Ishikawa (cell line): ENCODE measurements at regions not wholly inside any gene's neighbourhood (a gene's known extent, or its start where the extent isn't known, plus 50 kb on each side); places are given as distances from the start of the nearest gene placed in this dataset.

ENCODE experiments used
- CEBPB ChIP-seq: IDR thresholded peaks from 2 replicates; pipeline ENCODE4 v1.6.1; 2012
- CREB1 ChIP-seq: IDR thresholded peaks from 2 replicates; pipeline ENCODE4 v1.6.1; 2012; ENCODE audit warnings: low read depth
- EGR1 ChIP-seq: IDR thresholded peaks from 2 replicates; pipeline ENCODE4 v1.6.1; 2012
- EP300 ChIP-seq: IDR thresholded peaks from 2 replicates; pipeline ENCODE4 v1.6.1; 2012; ENCODE audit warnings: borderline replicate concordance
- FOXM1 ChIP-seq: IDR thresholded peaks from 2 replicates; pipeline ENCODE4 v1.6.1; 2012; ENCODE audit warnings: low read depth, borderline replicate concordance
- NFIC ChIP-seq: IDR thresholded peaks from 2 replicates; pipeline ENCODE4 v1.6.1; 2012
- RAD21 ChIP-seq: IDR thresholded peaks from 2 replicates; pipeline ENCODE4 v1.6.1; 2012; ENCODE audit warnings: low read depth
- TAF1 ChIP-seq: IDR thresholded peaks from 2 replicates; pipeline ENCODE4 v1.6.1; 2012; ENCODE audit warnings: low read depth, mild to moderate bottlenecking
- TCF12 ChIP-seq: IDR thresholded peaks from 2 replicates; pipeline ENCODE4 v1.6.1; 2012; ENCODE audit warnings: low read depth
- TEAD4 ChIP-seq: IDR thresholded peaks from 2 replicates; pipeline ENCODE4 v1.6.1; 2012
- YY1 ChIP-seq: IDR thresholded peaks from 2 replicates; pipeline ENCODE4 v1.6.1; 2012; ENCODE audit warnings: low read depth
- ZBTB7A ChIP-seq: IDR thresholded peaks from 2 replicates; pipeline ENCODE4 v1.6.1; 2012; ENCODE audit warnings: low read depth
- TF ChIP-seq, protein P1 (sequence below): IDR thresholded peaks from 2 replicates; pipeline ENCODE4 v1.6.1; 2012; ENCODE audit warnings: low read depth, mild to moderate bottlenecking
- TF ChIP-seq, protein P2 (sequence below): IDR thresholded peaks from 2 replicates; pipeline ENCODE4 v1.6.1; 2012
- TF ChIP-seq, protein P3 (sequence below): IDR thresholded peaks from 2 replicates; pipeline ENCODE4 v1.6.1; 2012

DNA sequence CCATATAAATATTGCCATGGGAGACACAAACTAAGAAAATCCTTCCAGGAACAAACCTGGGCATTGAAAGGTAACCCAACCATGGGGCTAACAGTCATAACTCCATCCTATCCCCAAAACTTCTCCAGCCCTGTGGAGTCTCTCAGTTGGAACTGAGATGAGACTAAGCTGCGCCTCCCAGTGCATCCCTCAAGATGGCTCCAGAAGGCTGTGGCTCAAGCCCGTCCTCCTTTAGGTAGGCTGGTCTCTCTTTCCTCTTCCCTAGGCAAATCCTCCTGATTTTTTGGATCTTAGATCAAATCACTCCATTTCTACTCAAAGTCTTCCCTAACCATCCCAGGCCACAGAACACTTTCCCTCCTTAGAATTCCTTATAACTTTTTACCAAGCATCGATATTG is 364.3 kb upstream of the CCDC196 start:
- TF ChIP-seq YY1 (no peak), FOXM1 (no peak), EGR1 (no peak), TEAD4 (no peak), TAF1 (no peak), ZBTB7A (no peak), TCF12 (no peak), RAD21 (no peak), EP300 (no peak), CEBPB (no peak)
- TF ChIP-seq, protein P1, sequence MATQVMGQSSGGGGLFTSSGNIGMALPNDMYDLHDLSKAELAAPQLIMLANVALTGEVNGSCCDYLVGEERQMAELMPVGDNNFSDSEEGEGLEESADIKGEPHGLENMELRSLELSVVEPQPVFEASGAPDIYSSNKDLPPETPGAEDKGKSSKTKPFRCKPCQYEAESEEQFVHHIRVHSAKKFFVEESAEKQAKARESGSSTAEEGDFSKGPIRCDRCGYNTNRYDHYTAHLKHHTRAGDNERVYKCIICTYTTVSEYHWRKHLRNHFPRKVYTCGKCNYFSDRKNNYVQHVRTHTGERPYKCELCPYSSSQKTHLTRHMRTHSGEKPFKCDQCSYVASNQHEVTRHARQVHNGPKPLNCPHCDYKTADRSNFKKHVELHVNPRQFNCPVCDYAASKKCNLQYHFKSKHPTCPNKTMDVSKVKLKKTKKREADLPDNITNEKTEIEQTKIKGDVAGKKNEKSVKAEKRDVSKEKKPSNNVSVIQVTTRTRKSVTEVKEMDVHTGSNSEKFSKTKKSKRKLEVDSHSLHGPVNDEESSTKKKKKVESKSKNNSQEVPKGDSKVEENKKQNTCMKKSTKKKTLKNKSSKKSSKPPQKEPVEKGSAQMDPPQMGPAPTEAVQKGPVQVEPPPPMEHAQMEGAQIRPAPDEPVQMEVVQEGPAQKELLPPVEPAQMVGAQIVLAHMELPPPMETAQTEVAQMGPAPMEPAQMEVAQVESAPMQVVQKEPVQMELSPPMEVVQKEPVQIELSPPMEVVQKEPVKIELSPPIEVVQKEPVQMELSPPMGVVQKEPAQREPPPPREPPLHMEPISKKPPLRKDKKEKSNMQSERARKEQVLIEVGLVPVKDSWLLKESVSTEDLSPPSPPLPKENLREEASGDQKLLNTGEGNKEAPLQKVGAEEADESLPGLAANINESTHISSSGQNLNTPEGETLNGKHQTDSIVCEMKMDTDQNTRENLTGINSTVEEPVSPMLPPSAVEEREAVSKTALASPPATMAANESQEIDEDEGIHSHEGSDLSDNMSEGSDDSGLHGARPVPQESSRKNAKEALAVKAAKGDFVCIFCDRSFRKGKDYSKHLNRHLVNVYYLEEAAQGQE, result no peak
- TF ChIP-seq, protein P2, sequence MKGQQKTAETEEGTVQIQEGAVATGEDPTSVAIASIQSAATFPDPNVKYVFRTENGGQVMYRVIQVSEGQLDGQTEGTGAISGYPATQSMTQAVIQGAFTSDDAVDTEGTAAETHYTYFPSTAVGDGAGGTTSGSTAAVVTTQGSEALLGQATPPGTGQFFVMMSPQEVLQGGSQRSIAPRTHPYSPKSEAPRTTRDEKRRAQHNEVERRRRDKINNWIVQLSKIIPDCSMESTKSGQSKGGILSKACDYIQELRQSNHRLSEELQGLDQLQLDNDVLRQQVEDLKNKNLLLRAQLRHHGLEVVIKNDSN, result no peak
- TF ChIP-seq, protein P3, sequence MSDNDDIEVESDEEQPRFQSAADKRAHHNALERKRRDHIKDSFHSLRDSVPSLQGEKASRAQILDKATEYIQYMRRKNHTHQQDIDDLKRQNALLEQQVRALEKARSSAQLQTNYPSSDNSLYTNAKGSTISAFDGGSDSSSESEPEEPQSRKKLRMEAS, result no peak

DNA sequence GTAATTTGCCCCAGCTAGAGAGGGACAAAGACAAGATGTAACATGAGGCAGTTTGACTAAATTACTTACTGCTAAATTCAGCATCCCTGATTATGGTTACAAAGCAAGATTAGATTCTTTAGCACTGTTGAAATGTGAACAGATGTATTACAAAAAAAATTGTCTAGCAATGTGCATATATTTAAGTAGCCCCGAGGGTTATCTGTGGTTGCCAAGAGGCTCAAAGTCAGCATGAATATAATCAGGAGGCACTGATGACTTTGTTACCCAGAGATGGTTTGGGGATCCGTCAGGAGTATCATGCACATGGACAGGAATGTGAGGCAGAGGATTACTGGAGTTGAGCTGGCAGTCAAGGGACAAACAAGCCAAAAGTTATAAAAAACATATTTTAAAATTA is 356.9 kb upstream of the CCDC196 start:
- TF ChIP-seq, protein P1, result no peak
- TF ChIP-seq TAF1 (no peak), TCF12 (no peak), CREB1 (no peak), FOXM1 (no peak), EGR1 (no peak)
- TF ChIP-seq, protein P2, result no peak

DNA sequence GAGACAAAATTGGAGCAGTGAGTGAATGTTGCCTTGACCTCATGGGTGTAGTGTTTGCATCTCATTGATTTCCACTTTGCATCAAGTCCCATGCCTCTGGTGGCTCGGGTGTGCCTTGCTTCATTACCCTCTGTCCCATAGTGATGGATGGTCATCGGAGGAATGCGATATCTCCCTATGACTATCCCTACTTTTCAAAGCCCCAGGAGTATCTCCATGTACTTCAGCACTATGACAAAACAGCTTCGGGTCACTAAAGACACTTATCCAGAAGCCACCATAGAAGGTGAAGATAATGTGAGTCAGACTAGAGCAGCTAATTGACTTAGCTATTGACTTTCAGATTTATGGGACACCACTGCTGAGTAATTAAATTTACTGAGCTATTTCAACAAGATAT is 355.1 kb upstream of the CCDC196 start:
- TF ChIP-seq EGR1, result no peak
- TF ChIP-seq TEAD4, result no peak
- no peak for TF ChIP-seq EP300
- TF ChIP-seq, protein P1, result no peak
- no peak for TF ChIP-seq TAF1
- TF ChIP-seq RAD21, result no peak
- TF ChIP-seq FOXM1, result no peak
- no peak for TF ChIP-seq YY1
- TF ChIP-seq TCF12, result no peak
- TF ChIP-seq NFIC, result no peak
- TF ChIP-seq CEBPB, result no peak
- TF ChIP-seq, protein P2, result no peak
- TF ChIP-seq CREB1, result no peak
- TF ChIP-seq, protein P3, result no peak
- TF ChIP-seq ZBTB7A, result no peak

DNA sequence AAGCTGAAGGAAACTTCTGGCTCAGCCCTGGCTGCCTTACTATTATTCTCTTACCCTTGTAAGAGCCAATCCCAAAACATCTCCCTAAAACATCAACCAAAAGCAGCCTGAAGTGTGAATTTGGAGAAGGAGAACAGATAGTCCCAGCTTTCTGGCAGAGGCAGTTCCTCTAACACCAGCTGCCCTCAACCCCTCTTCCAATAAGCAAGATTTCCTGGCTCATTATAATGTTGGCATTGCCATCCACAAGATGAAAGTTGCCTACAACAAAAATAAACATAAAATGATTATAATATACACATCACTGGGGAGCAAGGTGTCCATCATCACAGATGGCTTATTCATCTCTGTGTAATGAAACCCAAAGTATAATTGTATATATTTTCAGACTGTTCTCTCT is 352.5 kb upstream of the CCDC196 start:
- TF ChIP-seq TEAD4 (no peak), EP300 (no peak), ZBTB7A (no peak), TCF12 (no peak), NFIC (no peak), CEBPB (no peak), CREB1 (no peak), FOXM1 (no peak), EGR1 (no peak)
- TF ChIP-seq, protein P2, result no peak
- TF ChIP-seq, protein P1, result no peak
